ENCODE measurements at regions not wholly inside any gene's neighbourhood (a gene's known extent, or its start where the extent isn't known, plus 50 kb on each side); places are given as distances from the start of the nearest gene placed in this dataset.

DNA sequence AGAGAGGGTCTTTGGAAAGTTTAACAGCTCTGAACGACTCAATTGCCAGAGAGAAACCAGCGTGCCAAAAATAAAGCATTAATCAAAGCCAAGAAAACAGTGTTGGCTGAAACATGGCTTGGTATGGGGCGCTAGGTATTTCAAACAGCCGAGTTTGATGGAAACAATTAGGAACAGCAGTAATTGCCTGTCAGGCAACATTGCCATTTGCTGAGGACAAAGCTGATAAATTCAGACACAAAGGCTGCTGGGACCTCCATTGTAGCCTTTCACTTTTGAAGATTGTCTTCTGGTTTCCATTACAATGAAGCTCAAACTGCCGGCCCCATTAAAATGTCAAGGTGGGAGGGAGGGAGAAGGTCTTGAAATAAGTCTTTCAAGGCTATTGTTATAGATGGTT lies 125.4 kb upstream of the SPDL1 start:
- no peak overlapping the region for H3K27ac ChIP-seq (ENCODE audit: insufficient read depth in 1 of 2, low read depth in 1 of 2, low read length in 2 of 2, poor library complexity in 1 of 2, severe bottlenecking in 2 of 2)
- H3K27me3 ChIP-seq (replicated peaks in 2 of 5; ENCODE audit: control insufficient read depth in 4 of 5, insufficient read depth in 5 of 5, low read length in 4 of 5), result peaks cover 0 to 2% (median 0%) of the 10 kb centered on the region in 5 experiments
- POLR2A ChIA-PET, result no interaction called here
- no peaks in the 10 kb centered on the region for H3K4me1 ChIP-seq (ENCODE audit: control extremely low read depth in 1 of 4, control insufficient read depth in 4 of 4, insufficient read depth in 4 of 4, low read length in 3 of 4)
- peaks cover 0 to 2% (median 0%) of the 10 kb centered on the region in 5 experiments for H3K9me3 ChIP-seq (ENCODE audit: control extremely low read depth in 1 of 5, control insufficient read depth in 4 of 5, insufficient read depth in 2 of 5, low read depth in 1 of 5, low read length in 4 of 5)
- no peak for DNase-seq
- no peaks in the 10 kb centered on the region for H3K36me3 ChIP-seq (ENCODE audit: control insufficient read depth in 4 of 4, insufficient read depth in 4 of 4, low read length in 3 of 4)
- CTCF ChIA-PET, result no interaction called here
- no peak overlapping the region for H3K4me3 ChIP-seq (ENCODE audit: control insufficient read depth in 1 of 7, extremely low read depth in 1 of 7, insufficient read depth in 4 of 7, low read depth in 2 of 7, low read length in 6 of 7)
- WGBS (ENCODE audit: insufficient coverage), result 71% methylated on average over 5 of the region's 5 CpGs

GRCh38 chr5:169450464-169450863 lies 133.1 kb upstream of the SPDL1 start:
- no peak overlapping the region for H3K4me3 ChIP-seq (ENCODE audit: control insufficient read depth in 1 of 7, extremely low read depth in 1 of 7, insufficient read depth in 4 of 7, low read depth in 2 of 7, low read length in 6 of 7)
- no peaks in the 10 kb centered on the region for H3K36me3 ChIP-seq (ENCODE audit: control insufficient read depth in 4 of 4, insufficient read depth in 4 of 4, low read length in 3 of 4)
- H3K4me1 ChIP-seq (ENCODE audit: control extremely low read depth in 1 of 4, control insufficient read depth in 4 of 4, insufficient read depth in 4 of 4, low read length in 3 of 4), result no peaks in the 10 kb centered on the region
- H3K27me3 ChIP-seq (replicated peaks in 2 of 5; ENCODE audit: control insufficient read depth in 4 of 5, insufficient read depth in 5 of 5, low read length in 4 of 5), result no peaks in the 10 kb centered on the region
- CTCF ChIA-PET, result no interaction called here
- 86% methylated on average over 1 of the region's 1 CpG for WGBS (ENCODE audit: insufficient coverage)
- H3K27ac ChIP-seq (ENCODE audit: insufficient read depth in 1 of 2, low read depth in 1 of 2, low read length in 2 of 2, poor library complexity in 1 of 2, severe bottlenecking in 2 of 2), result no peak overlapping the region
- DNase-seq, result no peak
- POLR2A ChIA-PET, result interaction anchor here (0.6 kb wide), 1 partner anchor 766 kb away, joined by 3 read pairs; no protein-coding TSS in a partner anchor
- peaks cover 0 to 2% (median 0%) of the 10 kb centered on the region in 5 experiments for H3K9me3 ChIP-seq (ENCODE audit: control extremely low read depth in 1 of 5, control insufficient read depth in 4 of 5, insufficient read depth in 2 of 5, low read depth in 1 of 5, low read length in 4 of 5)

GRCh38 chr5:169448826-169449225 lies 134.7 kb upstream of the SPDL1 start:
- Histone ChIP-seq H3K27me3 (replicated peaks in 2 of 5; ENCODE audit: control insufficient read depth in 4 of 5, insufficient read depth in 5 of 5, low read length in 4 of 5) (no peaks in the 10 kb centered on the region), H3K9me3 (ENCODE audit: control extremely low read depth in 1 of 5, control insufficient read depth in 4 of 5, insufficient read depth in 2 of 5, low read depth in 1 of 5, low read length in 4 of 5) (no peaks in the 10 kb centered on the region), H3K4me3 (ENCODE audit: control insufficient read depth in 1 of 7, extremely low read depth in 1 of 7, insufficient read depth in 4 of 7, low read depth in 2 of 7, low read length in 6 of 7) (no peak overlapping the region), H3K4me1 (ENCODE audit: control extremely low read depth in 1 of 4, control insufficient read depth in 4 of 4, insufficient read depth in 4 of 4, low read length in 3 of 4) (no peaks in the 10 kb centered on the region), H3K36me3 (ENCODE audit: control insufficient read depth in 4 of 4, insufficient read depth in 4 of 4, low read length in 3 of 4) (no peaks in the 10 kb centered on the region), H3K27ac (ENCODE audit: insufficient read depth in 1 of 2, low read depth in 1 of 2, low read length in 2 of 2, poor library complexity in 1 of 2, severe bottlenecking in 2 of 2) (no peak overlapping the region)
- CTCF ChIA-PET, result no interaction called here
- WGBS (ENCODE audit: insufficient coverage), result 94% methylated on average over 5 of the region's 6 CpGs
- DNase-seq, result no peak
- POLR2A ChIA-PET, result no interaction called here

- no peak overlapping the region for H3K4me3 ChIP-seq (ENCODE audit: control insufficient read depth in 1 of 7, extremely low read depth in 1 of 7, insufficient read depth in 4 of 7, low read depth in 2 of 7, low read length in 6 of 7)
- ChIA-PET CTCF (no interaction called here), POLR2A (no interaction called here)
- WGBS (ENCODE audit: insufficient coverage), result 94% methylated on average over 2 of the region's 2 CpGs
- no peaks in the 10 kb centered on the region for H3K36me3 ChIP-seq (ENCODE audit: control insufficient read depth in 4 of 4, insufficient read depth in 4 of 4, low read length in 3 of 4)
- no peak for DNase-seq
- H3K9me3 ChIP-seq (ENCODE audit: control extremely low read depth in 1 of 5, control insufficient read depth in 4 of 5, insufficient read depth in 2 of 5, low read depth in 1 of 5, low read length in 4 of 5), result no peaks in the 10 kb centered on the region
- no peaks in the 10 kb centered on the region for H3K4me1 ChIP-seq (ENCODE audit: control extremely low read depth in 1 of 4, control insufficient read depth in 4 of 4, insufficient read depth in 4 of 4, low read length in 3 of 4)
- H3K27me3 ChIP-seq (replicated peaks in 2 of 5; ENCODE audit: control insufficient read depth in 4 of 5, insufficient read depth in 5 of 5, low read length in 4 of 5), result no peaks in the 10 kb centered on the region
- no peak overlapping the region for H3K27ac ChIP-seq (ENCODE audit: insufficient read depth in 1 of 2, low read depth in 1 of 2, low read length in 2 of 2, poor library complexity in 1 of 2, severe bottlenecking in 2 of 2)
These were observed 138.4 kb upstream of the SPDL1 start for GRCh38 chr5:169445191-169445590.

GRCh38 chr5:169442913-169443784 lies 140.4 kb upstream of the SPDL1 start:
- 96% methylated on average over 6 of the region's 9 CpGs for WGBS (ENCODE audit: insufficient coverage)
- Histone ChIP-seq H3K4me1 (ENCODE audit: control extremely low read depth in 1 of 4, control insufficient read depth in 4 of 4, insufficient read depth in 4 of 4, low read length in 3 of 4) (no peaks in the 10 kb centered on the region), H3K27ac (ENCODE audit: insufficient read depth in 1 of 2, low read depth in 1 of 2, low read length in 2 of 2, poor library complexity in 1 of 2, severe bottlenecking in 2 of 2) (no peak overlapping the region), H3K4me3 (ENCODE audit: control insufficient read depth in 1 of 7, extremely low read depth in 1 of 7, insufficient read depth in 4 of 7, low read depth in 2 of 7, low read length in 6 of 7) (no peak overlapping the region), H3K27me3 (replicated peaks in 2 of 5; ENCODE audit: control insufficient read depth in 4 of 5, insufficient read depth in 5 of 5, low read length in 4 of 5) (peaks cover 0 to 1% (median 0%) of the 10 kb centered on the region in 5 experiments), H3K9me3 (ENCODE audit: control extremely low read depth in 1 of 5, control insufficient read depth in 4 of 5, insufficient read depth in 2 of 5, low read depth in 1 of 5, low read length in 4 of 5) (peaks cover 0 to 2% (median 0%) of the 10 kb centered on the region in 5 experiments), H3K36me3 (ENCODE audit: control insufficient read depth in 4 of 4, insufficient read depth in 4 of 4, low read length in 3 of 4) (no peaks in the 10 kb centered on the region)
- ChIA-PET CTCF (no interaction called here), POLR2A (no interaction called here)
- DNase-seq, result no peak

DNA sequence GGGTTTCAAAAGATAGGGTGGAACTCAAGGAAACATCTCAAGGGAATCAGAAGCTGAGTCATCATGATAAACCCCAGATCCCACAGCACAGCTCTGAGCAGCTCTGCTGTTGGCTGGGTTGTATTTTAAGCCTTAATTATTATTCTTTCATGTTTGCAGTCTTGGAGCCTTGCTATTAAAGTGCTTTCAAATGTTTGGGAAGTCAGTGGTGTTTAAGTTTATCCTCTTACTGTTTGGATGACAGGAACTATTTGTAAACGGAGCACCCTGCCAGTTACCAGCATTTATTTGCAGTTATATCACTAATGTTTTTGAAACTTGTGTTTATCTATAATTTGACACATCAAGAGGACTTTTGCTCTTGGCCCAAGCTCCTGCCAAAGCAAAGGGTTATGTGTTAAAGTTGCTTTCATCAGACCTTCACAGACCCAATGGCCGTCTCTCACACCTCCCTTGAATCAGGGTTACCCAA lies 141.1 kb upstream of the SPDL1 start:
- ChIA-PET CTCF (no interaction called here), POLR2A (no interaction called here)
- no peak overlapping the region for H3K4me3 ChIP-seq (ENCODE audit: control insufficient read depth in 1 of 7, extremely low read depth in 1 of 7, insufficient read depth in 4 of 7, low read depth in 2 of 7, low read length in 6 of 7)
- DNase-seq, result no peak
- WGBS (ENCODE audit: insufficient coverage), result 83% methylated on average over 1 of the region's 2 CpGs
- H3K27ac ChIP-seq (ENCODE audit: insufficient read depth in 1 of 2, low read depth in 1 of 2, low read length in 2 of 2, poor library complexity in 1 of 2, severe bottlenecking in 2 of 2), result no peak overlapping the region
- no peaks in the 10 kb centered on the region for H3K4me1 ChIP-seq (ENCODE audit: control extremely low read depth in 1 of 4, control insufficient read depth in 4 of 4, insufficient read depth in 4 of 4, low read length in 3 of 4)
- no peaks in the 10 kb centered on the region for H3K36me3 ChIP-seq (ENCODE audit: control insufficient read depth in 4 of 4, insufficient read depth in 4 of 4, low read length in 3 of 4)
- H3K27me3 ChIP-seq (replicated peaks in 2 of 5; ENCODE audit: control insufficient read depth in 4 of 5, insufficient read depth in 5 of 5, low read length in 4 of 5), result peaks cover 0 to 3% (median 0%) of the 10 kb centered on the region in 5 experiments
- H3K9me3 ChIP-seq (ENCODE audit: control extremely low read depth in 1 of 5, control insufficient read depth in 4 of 5, insufficient read depth in 2 of 5, low read depth in 1 of 5, low read length in 4 of 5), result peaks cover 0 to 2% (median 0%) of the 10 kb centered on the region in 5 experiments

DNA sequence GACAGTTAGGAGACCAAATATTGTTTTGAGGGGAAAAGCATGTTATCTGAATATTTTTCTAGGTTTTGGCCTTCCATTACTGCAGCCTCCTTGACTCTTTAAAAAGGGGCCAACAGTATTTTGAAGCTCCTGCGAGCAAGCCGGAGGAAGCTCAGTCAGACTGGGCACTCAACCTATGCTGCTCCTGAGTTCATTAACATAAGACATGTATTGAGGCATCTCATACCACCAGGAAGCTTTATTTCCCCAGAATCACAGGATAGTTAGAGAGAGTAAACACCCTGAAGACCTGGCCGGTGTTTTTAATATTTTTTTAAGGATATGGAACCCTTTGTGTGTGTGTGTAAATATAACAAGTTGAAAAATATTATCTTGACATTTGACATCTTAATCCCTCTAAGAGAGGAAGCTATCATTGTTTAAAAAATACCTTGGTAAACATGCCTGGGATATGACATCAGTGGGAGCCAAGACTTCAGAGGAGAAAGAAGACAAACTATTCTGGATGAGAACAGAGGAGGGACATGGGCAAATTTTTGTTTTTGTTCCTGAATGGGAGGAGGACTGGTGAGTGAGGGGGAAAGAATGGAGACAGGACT lies 139.3 kb upstream of the SLIT3 start:
- CTCF ChIA-PET, result no interaction called here
- Histone ChIP-seq H3K9me3 (ENCODE audit: control extremely low read depth in 1 of 5, control insufficient read depth in 4 of 5, insufficient read depth in 2 of 5, low read depth in 1 of 5, low read length in 4 of 5) (peaks cover 0 to 2% (median 0%) of the 10 kb centered on the region in 5 experiments), H3K4me3 (ENCODE audit: control insufficient read depth in 1 of 7, extremely low read depth in 1 of 7, insufficient read depth in 4 of 7, low read depth in 2 of 7, low read length in 6 of 7) (no peak overlapping the region), H3K4me1 (ENCODE audit: control extremely low read depth in 1 of 4, control insufficient read depth in 4 of 4, insufficient read depth in 4 of 4, low read length in 3 of 4) (no peaks in the 10 kb centered on the region), H3K27ac (ENCODE audit: insufficient read depth in 1 of 2, low read depth in 1 of 2, low read length in 2 of 2, poor library complexity in 1 of 2, severe bottlenecking in 2 of 2) (no peak overlapping the region), H3K27me3 (replicated peaks in 2 of 5; ENCODE audit: control insufficient read depth in 4 of 5, insufficient read depth in 5 of 5, low read length in 4 of 5) (peaks cover 0 to 3% (median 0%) of the 10 kb centered on the region in 5 experiments), H3K36me3 (ENCODE audit: control insufficient read depth in 4 of 4, insufficient read depth in 4 of 4, low read length in 3 of 4) (no peaks in the 10 kb centered on the region)
- POLR2A ChIA-PET, result no interaction called here
- WGBS (ENCODE audit: insufficient coverage), result no CpG with 5 or more reads among the region's 3 CpGs
- no peak for DNase-seq
